Breast epithelium (tissue), 4 donors: ENCODE measurements at regions not wholly inside any gene's neighbourhood (a gene's known extent, or its start where the extent isn't known, plus 50 kb on each side); places are given as distances from the start of the nearest gene placed in this dataset.

Experiments
- DNase-seq, 2 donors: peaks; one replicate each; pipeline ENCODE4 v3.0.0-alpha.2; 2019; ENCODE audit warnings: low spot score in 2 of 2
- H3K27ac ChIP-seq, 2 donors: fragments of 200-600 bp; sonication (generic) in 1 of 2; one replicate each; pipeline ENCODE4 v1.5.1; 2016 to 2019; ENCODE audit warnings: mild to moderate bottlenecking in 1 of 2
- H3K27me3 ChIP-seq, 2 donors: fragments of 200-600 bp; sonication (generic) in 1 of 2; one replicate each; pipeline versions ENCODE4 v1.5.1 to v1.6.0; 2017 to 2019; ENCODE audit warnings: control low read depth in 1 of 2, mild to moderate bottlenecking in 1 of 2
- H3K36me3 ChIP-seq: fragments of 200-600 bp; one replicate; pipeline ENCODE4 v1.5.1; 2019
- H3K4me1 ChIP-seq, 2 donors: fragments of 200-600 bp; sonication (generic); one replicate each; pipeline ENCODE4 v1.5.1; 2016 to 2019; ENCODE audit warnings: control low read depth in 1 of 2
- H3K4me3 ChIP-seq, 3 donors: fragments of 200-600 bp; sonication (generic); 1 replicate in 2 of 3; 2 replicates in 1 of 3; pipeline ENCODE4 v1.5.1; 2016 to 2019; ENCODE audit warnings: mild to moderate bottlenecking in 3 of 3, moderate library complexity in 2 of 3
- H3K9me3 ChIP-seq, 2 donors: fragments of 200-600 bp; sonication (generic) in 1 of 2; one replicate each; pipeline ENCODE4 v1.5.1; 2016 to 2019; ENCODE audit warnings: control low read depth in 1 of 2
- POLR2A ChIP-seq: fragments of 450-650 bp; IDR thresholded peaks from one replicate; pipeline ENCODE4 v1.6.1; 2016; ENCODE audit warnings: antibody characterized with exemption, mild to moderate bottlenecking, moderate library complexity
- POLR2AphosphoS5 ChIP-seq, 3 donors: sonication (generic); formaldehyde crosslinking; IDR thresholded peaks; one replicate each; pipeline ENCODE4 v1.6.1; 2017; ENCODE audit warnings: antibody characterized with exemption in 3 of 3
- intact Hi-C: fragments of 100-400 bp; cut with DNase I; formaldehyde crosslinking; loops from one replicate; pipeline ENCODE4 v1.15.1; 2023; ENCODE audit warnings: low total_unique reads
- TF ChIP-seq, protein P1 (sequence below), 3 donors: fragments of 450-650 bp; IDR thresholded peaks; one replicate each; pipeline ENCODE4 v1.5.1; 2016 to 2017; ENCODE audit warnings: antibody characterized with exemption in 3 of 3, mild to moderate bottlenecking in 3 of 3, moderate library complexity in 3 of 3

DNA sequence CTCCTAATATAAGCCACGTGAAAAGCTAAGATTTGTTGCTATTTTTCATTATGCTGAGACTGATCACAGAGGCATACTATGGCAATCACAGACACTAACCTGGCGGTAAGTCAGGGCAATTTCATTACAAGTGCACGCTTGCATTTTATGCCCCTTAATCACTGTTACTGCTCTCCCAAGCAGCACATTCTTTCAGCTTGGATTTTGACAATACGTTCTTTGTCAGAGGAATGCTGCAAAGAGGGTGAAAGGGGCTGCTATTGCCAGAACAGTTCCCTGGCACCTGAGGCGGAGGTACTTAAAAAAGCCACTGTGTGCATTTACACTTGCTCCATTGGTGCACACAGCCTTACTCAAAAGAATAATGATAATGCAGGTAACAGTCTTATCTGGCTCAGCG lies 346.6 kb downstream of the RFC3 start:
- Histone ChIP-seq H3K27me3 (no peaks in the 10 kb centered on the region), H3K36me3 (no peaks in the 10 kb centered on the region), H3K4me3 (no peak overlapping the region), H3K4me1 (no peaks in the 10 kb centered on the region), H3K27ac (peak overlapping the region in 1 of 2 donors; percentile 26), H3K9me3 (no peaks in the 10 kb centered on the region)
- TF ChIP-seq, protein P1, sequence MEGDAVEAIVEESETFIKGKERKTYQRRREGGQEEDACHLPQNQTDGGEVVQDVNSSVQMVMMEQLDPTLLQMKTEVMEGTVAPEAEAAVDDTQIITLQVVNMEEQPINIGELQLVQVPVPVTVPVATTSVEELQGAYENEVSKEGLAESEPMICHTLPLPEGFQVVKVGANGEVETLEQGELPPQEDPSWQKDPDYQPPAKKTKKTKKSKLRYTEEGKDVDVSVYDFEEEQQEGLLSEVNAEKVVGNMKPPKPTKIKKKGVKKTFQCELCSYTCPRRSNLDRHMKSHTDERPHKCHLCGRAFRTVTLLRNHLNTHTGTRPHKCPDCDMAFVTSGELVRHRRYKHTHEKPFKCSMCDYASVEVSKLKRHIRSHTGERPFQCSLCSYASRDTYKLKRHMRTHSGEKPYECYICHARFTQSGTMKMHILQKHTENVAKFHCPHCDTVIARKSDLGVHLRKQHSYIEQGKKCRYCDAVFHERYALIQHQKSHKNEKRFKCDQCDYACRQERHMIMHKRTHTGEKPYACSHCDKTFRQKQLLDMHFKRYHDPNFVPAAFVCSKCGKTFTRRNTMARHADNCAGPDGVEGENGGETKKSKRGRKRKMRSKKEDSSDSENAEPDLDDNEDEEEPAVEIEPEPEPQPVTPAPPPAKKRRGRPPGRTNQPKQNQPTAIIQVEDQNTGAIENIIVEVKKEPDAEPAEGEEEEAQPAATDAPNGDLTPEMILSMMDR (IDR thresholded peaks at IDR 0.05), result no peak
- TF ChIP-seq POLR2AphosphoS5 (IDR thresholded peaks at IDR 0.05) (no peak), POLR2A (no peak)
- no peak for DNase-seq
- intact Hi-C loops, result no loop called here

DNA sequence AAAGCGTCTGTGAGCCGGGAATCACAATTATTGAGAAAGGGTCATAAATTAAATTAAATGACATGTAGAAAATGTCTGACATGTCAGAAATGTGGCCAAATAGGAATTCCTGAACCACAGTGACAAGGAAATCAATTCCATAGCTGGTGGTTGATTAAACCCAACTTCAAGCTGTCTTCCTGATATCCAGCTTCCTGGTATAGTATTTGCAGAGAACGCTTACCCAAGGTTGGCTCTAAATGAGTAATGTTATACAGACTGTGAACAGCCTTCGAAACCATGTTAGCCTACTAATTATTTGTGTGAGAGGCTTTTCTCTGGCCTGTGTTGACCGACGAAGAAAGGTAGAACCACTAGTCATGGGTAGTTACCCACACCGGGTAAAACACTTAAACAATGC lies 347.2 kb downstream of the RFC3 start:
- H3K4me3 ChIP-seq, result no peak overlapping the region
- H3K4me1 ChIP-seq, result no peaks in the 10 kb centered on the region
- intact Hi-C loops, result no loop called here
- DNase-seq, result no peak
- no peaks in the 10 kb centered on the region for H3K27me3 ChIP-seq
- no peak overlapping the region for H3K27ac ChIP-seq
- H3K36me3 ChIP-seq, result no peaks in the 10 kb centered on the region
- TF ChIP-seq, protein P1 (IDR thresholded peaks at IDR 0.05), result no peak
- no peak for TF ChIP-seq POLR2AphosphoS5 (IDR thresholded peaks at IDR 0.05)
- H3K9me3 ChIP-seq, result no peaks in the 10 kb centered on the region

DNA sequence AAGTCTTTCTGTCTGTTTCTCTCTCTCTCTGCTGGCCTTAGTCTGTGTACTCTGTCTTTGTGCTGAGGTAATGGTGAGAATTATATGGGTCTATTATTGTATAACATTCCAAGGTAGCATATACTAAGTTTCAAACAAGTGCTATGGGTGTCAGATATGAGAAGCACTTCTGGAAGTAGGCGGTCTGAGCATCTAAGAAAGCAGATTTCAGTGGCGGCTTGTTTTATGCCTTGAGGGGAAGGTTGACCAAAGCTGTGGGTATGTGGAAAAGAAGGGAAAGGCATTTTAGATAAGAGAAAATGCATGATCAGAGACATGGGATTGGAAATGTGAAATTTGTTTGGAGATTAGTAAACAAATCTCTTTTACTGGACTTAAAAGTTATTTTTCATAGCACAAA lies 348.5 kb downstream of the RFC3 start:
- intact Hi-C loops, result no loop called here
- DNase-seq, result no peak
- H3K36me3 ChIP-seq, result no peaks in the 10 kb centered on the region
- TF ChIP-seq POLR2AphosphoS5 (IDR thresholded peaks at IDR 0.05) (no peak), POLR2A (no peak)
- TF ChIP-seq, protein P1 (IDR thresholded peaks at IDR 0.05), result no peak
- H3K27ac ChIP-seq, result no peak overlapping the region
- no peak overlapping the region for H3K4me3 ChIP-seq
- H3K27me3 ChIP-seq, result no peaks in the 10 kb centered on the region
- no peaks in the 10 kb centered on the region for H3K9me3 ChIP-seq
- H3K4me1 ChIP-seq, result no peaks in the 10 kb centered on the region

DNA sequence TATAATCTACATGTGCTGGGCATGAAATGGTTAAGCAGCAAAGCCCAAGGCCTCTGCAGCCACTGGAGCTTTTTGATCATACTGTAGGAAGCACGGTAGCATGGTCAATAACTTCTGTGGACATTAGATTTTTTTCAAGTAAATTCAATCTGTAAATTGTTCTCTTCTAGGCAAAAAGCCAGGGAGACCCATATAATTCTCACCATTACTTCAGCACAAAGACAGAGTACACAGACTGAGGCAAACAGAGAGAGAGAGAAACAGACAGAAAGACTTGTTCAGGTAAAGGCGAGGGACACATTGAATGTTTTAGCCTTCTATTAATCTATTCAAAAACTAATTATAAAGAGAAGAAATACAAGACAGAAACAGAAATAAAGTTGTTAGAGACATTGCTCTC lies 349.4 kb downstream of the RFC3 start:
- Histone ChIP-seq H3K4me3 (no peak overlapping the region), H3K9me3 (no peaks in the 10 kb centered on the region), H3K36me3 (no peaks in the 10 kb centered on the region), H3K4me1 (no peaks in the 10 kb centered on the region), H3K27ac (no peak overlapping the region), H3K27me3 (no peaks in the 10 kb centered on the region)
- TF ChIP-seq POLR2A, result no peak
- TF ChIP-seq POLR2AphosphoS5 (IDR thresholded peaks at IDR 0.05), result no peak
- TF ChIP-seq, protein P1 (IDR thresholded peaks at IDR 0.05), result no peak
- intact Hi-C loops, result no loop called here
- no peak for DNase-seq

DNA sequence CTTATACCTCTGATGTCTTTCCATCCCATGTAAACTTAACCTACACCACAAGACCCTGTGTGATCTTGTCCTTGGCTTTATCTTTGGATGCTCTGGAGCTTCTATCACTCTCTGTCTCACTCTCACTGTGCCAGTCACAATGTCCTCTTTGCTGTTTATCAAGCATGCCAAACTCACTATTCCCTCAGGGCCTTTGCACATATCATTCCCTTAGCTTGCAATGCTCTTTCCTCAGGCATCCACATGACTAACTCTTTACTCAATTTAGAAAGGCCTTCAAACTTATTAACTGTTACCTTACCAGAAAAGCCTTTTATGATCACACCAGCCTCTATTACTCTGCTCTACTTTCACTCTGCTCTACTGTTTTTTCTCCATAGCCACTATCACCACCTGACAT lies 354.1 kb downstream of the RFC3 start:
- no peak for DNase-seq
- Histone ChIP-seq H3K9me3 (no peaks in the 10 kb centered on the region), H3K4me3 (no peak overlapping the region), H3K27ac (no peak overlapping the region), H3K27me3 (no peaks in the 10 kb centered on the region), H3K36me3 (no peaks in the 10 kb centered on the region), H3K4me1 (no peaks in the 10 kb centered on the region)
- no peak for TF ChIP-seq POLR2A
- TF ChIP-seq POLR2AphosphoS5 (IDR thresholded peaks at IDR 0.05), result no peak
- TF ChIP-seq, protein P1 (IDR thresholded peaks at IDR 0.05), result no peak
- intact Hi-C loops, result no loop called here
